Inflammatory macrophage (primary cell): ENCODE measurements at regions not wholly inside any gene's neighbourhood (a gene's known extent, or its start where the extent isn't known, plus 50 kb on each side); places are given as distances from the start of the nearest gene placed in this dataset.

Experiments used
- DNase-seq, 2 donors: peaks; one replicate each; pipeline ENCODE4 v3.0.0-alpha.2; 2020 to 2022

DNA sequence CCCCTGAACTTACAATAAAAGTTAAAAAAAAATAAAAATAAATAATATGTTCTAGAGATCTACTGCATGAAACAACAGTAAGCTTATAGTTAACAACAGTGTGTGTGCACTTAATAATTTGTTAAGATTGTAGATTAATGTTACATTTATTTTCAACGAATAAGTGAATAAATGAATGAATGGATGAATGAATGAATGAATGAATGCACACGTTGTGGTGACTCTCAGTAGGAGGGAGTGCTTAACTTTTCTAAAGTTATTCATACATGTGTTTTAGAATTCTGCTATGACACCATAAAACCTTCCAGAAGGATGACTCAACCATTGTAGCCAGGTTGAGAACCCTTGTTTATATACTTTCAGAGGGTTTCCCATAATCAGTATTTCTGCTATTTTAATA lies 1269.4 kb upstream of the CDH6 start:
- no peak for DNase-seq

DNA sequence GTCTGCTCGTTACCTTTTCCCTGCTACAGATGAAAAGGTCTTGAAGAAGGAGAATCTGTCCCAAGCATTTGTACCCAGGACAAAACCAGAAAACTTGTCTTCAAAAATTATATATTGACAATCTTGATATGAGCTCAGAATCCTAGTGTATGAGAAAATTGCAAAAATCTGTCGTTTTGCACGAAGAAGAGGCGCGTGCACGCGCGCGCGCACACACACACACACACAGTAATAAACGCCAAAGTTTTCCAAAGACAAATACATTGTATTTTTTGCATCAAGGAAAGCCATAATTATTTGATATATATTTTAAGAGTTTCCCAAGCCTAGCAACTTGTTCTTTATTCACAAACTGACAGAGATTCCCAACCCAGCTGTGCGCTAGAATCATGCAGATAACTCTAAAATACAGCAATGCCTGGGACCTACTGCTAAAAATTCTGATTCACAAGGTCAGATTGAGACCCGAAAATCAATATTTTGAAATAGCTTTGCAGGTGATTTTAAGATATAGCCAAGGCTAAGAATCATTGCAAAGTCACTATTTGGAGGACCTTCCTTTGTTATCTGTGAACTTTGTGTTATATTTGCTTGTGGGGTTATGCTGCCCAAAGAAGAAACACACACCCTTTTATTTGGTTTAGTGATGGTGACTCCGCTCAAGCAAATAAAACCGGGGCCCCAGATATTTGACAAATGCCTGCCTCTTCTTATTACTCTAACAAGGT lies 1287.7 kb upstream of the CDH6 start:
- no peak for DNase-seq

DNA sequence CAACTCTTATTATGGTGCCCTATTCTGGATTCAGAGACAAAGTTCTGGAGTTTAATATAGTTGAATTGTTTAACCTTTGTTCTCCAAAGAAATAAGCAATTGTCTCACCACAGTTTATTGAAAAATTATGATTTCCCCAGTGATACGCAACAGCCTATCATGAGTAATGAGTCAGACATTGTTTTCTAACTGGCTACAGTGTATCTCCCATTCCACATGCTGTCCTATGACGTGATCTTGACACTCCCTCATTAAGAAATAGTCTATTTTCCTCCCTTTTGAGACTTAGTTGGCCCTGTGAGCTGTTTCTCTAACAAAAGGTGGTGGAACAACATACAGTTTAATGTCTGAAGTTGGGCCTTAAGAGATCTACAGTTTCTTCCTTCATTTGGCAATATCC lies 1290.6 kb upstream of the CDH6 start:
- DNase-seq, result no peak

DNA sequence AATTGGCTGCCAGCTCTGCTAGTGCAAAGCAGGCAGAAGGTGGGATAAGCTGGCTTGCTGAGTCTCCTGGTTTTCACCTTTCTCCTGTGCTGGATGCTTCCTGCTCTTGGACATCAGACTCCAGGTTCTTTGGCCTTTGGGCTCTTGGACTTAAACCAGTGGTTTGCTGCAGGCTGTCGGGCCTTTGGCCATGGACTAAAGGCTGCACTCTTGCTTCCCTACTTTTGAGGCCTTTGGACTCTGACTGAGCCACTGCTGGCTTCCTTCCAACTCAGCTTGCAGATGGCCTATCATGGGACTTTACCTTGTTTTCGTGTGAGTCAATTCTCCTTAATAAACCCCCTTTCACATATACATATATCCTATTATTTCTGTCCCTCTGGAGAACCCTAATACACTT lies 1293.9 kb upstream of the CDH6 start:
- DNase-seq, result no peak

DNA sequence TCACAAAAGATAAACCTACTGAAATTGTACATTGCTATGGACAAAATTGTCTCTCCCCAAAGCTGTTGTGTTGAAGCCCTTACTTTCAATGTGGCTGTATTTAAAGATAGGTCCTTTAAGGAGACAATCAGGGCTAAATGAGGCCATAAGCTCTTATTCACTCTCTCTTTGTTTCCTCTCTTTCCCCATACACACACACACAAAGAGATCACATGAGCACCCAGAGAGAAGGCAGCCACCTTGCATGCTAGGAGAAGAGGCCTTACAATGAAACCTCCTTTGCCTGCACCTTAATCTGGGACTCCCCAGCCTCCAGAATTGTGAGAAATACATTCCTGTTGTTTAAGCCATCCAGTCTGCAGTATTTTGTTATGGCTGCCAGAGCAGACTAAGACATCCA lies 1295.6 kb upstream of the CDH6 start:
- DNase-seq, result no peak

DNA sequence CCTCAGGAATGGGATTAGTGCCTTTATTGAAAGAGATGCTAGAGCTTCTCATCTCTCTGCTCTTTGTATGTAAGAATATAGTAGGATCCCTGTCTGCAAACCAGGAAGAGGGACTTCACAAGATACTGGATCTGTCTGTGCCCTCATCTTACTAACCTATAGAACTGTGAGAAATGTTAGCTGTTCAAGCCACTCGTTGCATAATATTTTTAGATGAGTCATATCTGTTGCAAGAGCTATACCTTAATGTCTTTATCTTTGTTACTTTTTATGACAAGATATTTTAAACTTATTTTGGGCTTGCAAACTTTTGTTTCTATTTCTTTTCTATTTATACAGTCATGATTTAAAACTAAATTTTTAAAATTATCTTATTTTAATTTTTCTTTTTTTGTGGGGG lies 1296.8 kb upstream of the CDH6 start:
- no peak for DNase-seq

DNA sequence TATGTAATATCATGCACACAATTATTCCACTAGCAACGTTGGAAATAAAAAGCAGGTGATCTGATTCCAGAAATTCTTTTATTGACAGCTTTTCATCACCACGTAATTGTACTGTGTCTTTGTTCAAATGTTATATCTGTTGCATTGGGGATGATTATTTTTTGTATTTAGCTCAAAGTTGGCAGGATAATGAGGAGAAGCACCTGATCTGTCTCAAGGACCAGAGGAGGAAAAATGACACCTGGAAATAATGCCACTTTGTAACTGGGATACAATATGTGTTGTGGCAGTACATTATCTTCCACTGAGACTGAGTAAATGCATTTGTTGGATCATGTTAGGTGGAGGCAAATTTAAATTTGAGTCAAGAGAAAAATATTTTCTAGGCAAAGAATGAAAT lies 1298.8 kb upstream of the CDH6 start:
- no peak for DNase-seq

DNA sequence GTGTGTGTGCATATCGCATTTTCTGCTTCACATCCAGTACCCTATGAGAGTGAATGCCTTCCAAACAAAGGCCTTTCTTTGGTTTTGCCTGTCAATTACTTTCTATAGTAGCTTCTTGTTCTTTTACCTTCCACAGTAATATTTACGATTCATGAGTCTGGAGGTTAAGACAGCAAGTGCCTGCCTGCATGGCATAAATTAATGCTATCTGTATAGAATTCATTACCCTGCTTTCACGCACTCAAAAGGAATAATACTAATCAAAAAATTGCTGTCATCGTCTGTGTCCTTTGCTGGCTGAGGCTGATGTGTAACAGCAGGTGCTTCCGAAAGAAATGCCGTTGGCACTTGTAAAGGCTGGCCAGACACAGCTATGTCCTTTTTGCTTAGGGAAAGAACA lies 1304.4 kb upstream of the CDH6 start:
- DNase-seq, result no peak

DNA sequence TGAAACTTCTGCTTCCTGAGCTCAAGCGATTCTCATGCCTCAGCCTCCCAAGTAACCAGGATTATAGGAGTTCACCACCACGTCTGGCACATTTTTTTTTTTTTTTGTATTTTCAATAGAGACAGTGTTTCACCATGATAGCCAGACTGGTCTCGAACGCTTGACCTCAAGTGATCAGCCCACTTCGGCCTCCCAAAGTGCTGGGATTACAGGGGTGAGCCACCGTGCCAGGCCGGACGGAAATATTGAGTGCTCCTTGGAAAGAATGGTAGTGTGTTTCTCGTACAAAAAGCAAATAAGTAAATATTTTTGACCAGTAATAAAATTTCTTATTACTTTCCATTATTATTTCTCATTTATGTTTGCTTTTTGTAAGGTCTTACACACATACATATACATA lies 1307.9 kb upstream of the CDH6 start:
- DNase-seq, result no peak

DNA sequence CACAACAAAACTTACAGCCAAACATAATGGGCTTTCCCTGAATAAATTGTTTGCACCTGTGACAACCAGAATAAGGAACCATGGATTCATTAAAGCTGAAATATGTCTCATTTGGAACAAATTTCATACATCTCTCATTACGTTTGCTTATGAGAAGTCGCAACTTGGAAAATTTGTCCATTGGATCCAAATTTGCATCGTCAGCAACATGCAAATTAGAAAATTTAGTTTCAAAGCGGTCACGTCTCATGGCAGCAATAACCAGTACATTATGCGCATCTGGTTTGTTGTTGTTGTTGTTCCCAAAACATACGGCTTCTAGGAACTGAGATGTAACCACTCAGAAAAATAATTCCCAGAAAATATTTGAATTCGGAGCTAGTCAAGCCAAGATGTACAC lies 1311.5 kb upstream of the CDH6 start:
- DNase-seq, result no peak

DNA sequence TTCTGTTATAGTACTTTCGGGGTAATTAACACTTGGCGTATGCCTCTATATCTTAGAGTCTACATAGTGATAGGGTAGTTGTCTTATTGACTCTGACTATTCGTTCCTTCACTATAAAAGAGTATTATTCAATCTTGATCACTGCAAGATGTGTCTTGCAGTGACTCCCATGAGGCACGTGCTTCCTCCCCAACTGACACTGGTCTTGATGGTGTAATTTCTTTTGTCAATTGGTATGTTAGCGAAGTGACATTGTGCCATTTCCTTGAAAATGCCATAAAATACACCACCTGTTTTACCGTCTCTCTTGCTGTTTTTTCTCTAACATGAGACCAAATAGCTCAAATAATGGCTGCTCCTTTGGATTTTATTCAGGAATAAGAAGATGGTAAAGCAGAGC lies 1314.1 kb upstream of the CDH6 start:
- DNase-seq, result no peak

DNA sequence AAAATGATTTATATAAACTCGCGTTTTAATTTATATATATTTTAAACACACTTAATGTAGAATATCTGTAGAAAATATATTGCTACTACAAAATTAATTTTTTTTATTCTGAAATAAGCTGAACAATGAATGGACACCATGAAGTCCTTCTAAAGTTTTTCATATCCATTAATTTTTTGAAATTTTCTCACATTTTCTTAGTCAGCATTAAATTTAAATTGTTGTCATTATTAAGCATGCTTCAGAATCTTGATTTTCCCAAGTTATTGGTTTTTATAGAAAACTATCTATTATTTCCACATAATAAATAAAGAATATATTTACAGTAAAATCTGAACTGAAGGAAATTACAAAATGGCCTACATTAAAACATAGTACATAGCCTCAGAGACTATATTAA lies 1314.9 kb upstream of the CDH6 start:
- no peak for DNase-seq

DNA sequence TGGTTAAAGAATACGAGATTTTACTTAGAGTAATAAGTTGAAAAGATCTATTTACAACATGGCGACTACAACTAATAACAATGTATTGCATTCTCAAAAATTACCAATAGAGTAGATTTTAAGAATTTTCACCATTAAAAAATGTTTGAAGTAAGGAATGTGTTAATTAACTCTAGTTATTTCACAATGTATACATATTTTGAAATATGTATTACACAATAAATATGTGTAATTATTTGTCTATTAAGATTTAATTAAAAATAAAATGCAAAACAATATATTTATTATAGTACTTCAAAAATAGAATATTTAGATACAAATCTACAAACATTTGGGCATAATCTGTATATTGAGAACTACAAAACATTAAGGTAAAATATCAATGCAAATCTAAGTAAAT lies 1326.3 kb upstream of the CDH6 start:
- DNase-seq, result no peak

DNA sequence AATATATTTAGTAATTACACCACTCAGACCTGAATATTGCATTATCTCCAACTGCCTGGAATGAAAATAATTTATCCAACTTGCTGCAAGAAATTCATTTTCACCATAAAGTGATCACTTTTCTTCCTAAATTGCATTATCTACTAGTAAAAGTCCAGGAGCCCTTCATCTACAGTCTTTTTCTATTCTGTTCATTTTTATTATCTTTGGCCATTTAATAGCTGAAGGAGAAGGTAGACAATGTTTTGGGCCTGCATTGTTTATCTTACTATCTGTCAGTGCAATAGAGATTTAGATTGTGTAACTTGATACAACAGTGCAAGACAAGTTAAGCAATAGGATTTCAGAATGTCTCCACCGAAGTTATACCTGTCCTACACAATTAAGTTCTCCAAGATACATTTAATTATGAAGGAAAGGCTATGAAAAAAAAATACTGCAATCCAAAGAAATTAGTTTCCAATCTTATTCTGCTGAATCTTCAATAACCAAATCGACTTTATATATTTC lies 1339.7 kb upstream of the CDH6 start:
- no peak for DNase-seq

DNA sequence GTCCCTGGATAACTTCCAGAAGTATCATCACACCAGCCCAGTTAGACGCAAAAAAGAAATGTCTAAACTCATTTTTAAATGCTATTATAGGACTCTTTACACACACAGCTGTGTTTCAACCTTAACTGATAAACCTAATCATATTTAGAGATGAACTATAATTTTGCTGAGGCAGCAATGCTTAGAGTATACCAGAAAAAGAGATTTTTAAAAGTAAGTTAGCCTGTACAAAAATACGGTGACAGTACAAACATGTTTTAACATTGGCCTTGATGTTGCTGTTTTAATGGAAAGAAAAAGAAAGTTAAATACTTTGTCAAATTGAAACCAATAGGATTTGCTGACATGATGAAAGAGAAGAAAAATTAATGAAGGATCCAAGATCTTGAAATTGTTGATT lies 1341.2 kb upstream of the CDH6 start:
- no peak for DNase-seq

DNA sequence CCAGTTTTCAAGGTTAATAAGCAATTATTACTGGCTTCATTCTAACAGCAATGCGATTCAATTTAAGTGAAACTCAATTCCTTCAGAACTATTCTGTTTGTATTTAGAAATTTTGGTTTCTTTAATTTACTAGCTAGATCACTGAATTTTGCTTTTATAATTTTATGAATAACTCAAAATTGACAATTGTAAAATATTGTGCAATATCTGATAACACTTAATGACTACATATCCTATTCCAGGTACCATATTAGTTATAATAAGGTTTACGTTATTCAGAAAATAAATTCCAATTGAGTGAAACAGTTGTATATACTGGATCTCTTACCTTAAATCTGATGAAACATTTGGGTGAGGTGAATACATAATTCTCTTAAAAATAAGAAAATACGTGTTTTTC lies 1348.3 kb upstream of the CDH6 start:
- DNase-seq, result no peak

DNA sequence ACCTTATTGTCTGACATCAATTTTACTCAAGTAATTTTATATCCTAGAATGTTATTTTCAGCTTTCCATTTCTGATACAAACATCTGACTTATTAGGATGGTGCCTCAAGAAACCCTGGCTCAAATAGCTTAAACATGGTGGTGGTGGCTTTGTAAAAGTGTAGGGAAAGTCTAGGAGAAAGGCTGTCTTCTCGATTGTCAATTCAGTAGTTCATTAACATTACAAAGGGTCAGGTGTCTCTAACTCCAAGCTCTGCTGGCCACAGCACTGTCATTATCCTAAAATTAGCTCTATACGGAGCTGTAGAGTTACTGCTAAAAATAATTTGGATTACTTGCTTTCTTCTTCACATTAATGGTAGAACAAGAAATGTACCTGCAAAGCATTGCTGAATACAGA lies 1360.1 kb upstream of the CDH6 start:
- DNase-seq, result no peak

DNA sequence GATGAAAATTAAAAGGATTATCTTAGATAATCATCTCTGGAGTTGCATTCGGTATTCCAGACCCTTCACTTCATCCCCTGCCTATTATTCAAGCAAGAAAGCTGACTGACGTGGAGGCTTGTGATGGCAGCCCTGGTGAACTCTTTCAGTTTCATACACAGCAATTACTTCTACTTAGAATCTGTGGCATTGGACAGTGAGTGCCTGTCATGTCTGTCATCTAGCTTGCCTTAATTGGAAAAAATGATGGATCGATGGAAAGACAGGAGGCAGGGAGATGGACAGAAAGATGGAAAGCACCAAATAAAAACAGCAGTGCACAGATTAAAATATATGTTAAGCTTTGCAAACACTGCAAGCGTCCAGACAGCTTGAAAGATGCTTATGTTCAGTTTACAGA lies 1371.0 kb upstream of the CDH6 start:
- DNase-seq, result no peak

DNA sequence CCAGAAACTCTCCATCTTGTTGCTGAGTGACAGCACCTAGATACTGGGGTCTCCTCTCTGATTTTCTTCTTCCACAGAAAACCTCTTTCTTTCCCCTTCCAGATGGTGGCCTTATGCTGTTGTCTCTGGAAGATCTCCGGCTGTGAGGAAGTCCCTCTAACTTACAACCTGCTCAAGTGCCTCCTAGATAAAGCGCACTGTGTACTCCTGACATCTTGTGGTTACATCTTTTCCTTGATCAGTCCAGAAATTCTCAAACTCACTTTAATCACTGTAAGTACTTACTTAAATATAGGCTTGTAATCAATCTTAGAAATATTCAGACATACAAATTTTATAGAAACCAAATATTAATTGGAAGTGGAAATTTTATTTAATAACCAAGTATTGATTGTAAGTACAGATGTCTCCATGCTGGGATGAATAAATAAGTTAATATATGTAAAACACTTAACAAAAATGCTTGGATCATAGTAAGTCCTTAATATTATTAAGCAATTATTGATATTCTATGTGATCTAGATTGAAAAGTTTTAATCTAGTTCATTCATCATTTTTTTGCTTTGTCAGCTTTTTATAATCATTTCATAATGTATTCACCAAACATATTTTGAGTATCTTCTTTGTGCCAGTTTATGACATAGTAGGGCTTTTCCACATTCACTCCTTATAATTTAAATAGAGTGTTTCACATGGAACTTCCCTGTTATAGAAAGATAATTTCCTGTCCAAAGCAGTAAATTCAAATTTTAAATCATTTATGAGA lies 1381.4 kb upstream of the CDH6 start:
- DNase-seq, result no peak

DNA sequence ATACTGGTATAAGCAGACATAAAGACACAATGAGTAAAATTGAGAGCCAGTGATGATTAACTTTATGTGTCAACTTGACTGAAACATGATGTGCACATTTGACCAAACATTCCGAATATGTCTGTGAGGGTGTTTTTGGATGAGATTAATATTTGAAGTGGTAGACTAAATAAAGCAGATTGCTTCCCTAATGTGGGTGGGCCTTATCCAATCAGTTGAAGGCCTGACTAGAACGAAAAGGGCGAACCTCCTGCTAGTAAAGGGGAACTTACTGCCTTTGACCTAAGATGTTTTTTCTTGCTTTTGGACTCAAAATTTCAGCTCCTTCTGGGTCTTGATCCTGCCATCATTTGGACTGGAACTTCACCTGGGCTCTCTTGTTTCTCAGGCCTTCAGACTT lies 1387.7 kb upstream of the CDH6 start:
- no peak for DNase-seq

DNA sequence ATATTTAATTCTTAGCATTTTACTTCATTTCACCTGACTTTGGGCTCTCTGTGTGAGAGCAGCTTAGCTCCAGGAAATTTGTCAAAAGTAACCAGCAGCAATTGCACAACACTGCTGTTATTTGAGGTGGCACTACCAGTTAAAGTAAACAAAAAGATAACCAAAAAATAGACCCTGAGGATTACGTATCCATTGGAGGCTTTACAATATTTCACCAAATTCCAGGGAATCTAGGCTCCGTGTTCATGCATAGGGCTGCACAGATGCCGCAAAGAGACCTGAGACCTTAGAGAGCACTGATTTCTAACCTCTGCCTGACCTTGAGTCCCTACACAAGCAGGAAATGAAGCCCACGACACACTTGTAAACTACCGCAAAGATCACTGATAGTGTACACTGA lies 1392.7 kb upstream of the CDH6 start:
- no peak for DNase-seq

DNA sequence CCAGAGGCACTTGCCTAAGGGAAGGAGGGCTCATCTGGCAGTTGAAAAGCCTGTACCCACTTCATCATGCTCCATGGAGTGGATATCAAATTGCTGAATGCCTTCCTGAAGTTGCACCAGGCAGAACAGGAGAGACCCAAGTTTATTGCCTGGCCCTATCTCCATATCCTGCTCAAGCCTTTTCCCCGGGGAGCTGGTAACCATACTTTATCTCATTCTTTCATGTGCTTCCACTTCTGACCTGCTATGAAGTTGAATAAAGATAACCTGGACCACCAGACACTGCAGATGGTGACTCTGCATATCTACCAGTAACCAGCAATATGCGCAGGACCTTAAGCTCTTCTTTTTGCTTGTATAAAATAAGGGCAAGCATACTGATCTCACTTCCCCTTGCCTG lies 1397.5 kb upstream of the CDH6 start:
- DNase-seq, result no peak

DNA sequence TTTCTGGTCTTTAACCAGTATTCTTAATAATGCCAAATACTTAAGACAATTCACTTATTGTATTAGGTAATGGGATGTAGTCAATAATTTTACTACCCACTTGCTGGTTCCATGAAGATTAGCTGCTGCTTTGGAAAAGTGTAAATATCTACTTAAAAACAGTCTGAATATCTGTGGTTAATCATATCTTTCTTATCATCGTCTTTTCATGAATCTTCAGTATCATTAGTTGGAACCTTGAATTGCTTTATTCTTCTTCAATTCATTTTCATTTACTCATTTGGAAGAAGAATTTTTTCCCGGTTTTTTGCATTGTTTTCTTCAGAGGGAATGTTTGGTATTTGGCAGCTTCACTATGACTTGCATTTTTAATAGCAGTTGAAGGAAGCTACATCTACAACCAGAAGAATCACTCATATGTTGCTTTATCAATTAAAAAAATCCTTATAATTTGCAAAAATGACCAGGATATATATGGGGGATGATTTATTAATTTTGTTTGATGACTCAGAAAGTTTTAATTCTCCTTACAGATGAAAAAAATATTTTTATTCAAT lies 1398.3 kb upstream of the CDH6 start:
- DNase-seq, result no peak

DNA sequence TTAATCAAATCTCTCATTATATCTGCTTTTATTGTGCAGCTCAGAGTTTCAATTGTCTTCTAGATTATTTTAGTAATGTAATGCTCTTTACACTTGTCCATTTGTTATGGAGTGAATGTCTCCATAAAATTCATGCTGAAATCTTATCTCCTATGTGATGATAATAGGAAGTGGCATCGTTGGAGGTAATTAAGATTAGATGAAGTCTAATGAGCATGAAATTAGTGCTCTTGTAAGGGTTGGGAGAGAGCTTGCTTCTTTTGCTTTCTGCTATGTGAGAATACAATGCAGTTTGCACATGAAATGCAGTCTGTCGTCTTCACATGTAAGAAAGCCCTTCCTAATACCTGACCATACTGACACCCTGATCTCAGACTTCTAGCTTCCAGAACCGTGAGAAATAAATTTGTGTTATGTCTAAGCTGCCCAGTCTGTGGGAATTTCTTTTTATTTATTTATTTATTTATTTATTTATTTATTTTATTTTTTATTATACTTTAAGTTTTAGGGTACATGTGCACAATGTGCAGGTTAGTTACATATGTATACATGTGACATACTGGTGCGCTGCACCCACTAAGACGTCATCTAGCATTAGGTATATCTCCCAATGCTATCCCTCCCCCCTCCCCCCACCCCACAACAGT lies 1399.2 kb upstream of the CDH6 start:
- no peak for DNase-seq
